ENCODE measurements at regions not wholly inside any gene's neighbourhood (a gene's known extent, or its start where the extent isn't known, plus 50 kb on each side); places are given as distances from the start of the nearest gene placed in this dataset.

DNA sequence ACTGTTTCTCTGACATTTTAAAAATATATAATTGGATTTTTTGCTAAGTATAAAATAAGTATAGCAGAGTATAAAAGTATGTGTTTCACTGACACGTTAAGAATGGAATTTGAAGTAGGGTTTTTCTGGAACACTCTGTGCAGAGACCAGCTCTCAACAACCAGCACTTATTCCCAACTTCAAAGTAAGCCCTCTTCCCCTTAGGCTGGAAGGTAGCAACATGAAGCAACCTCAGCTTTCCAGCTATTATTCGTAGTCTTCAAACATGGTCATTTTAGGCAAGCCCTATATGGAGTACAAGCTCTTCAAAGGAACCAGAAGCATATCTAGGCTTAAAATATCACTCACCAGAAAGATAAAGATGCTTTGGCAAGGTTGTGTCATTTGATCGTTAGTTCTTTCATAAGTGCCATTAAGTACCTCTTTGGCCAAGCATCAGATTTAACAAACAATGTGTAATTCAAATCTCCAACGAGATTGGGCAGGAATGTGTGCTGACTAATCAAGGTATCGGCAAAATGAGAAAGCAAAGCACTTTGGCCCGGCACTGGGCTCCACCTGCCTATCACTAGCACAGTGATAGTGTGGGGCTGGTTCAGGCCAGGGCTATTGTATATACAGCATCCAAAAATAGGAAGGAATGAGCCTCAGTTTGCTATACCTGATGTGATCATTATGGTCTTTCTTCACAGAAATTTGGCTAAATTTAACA lies 95.9 kb upstream of the FREM2 start:
- ATAC-seq (no peak), DNase-seq (ENCODE audit: low read depth, low spot score) (no peak)
- no TSS peak for BruUV-seq (replicated peaks)
- in situ Hi-C loops (cut with HindIII; ENCODE audit: low pct_unique_long_range_greater_than_20kb, low sequenced_read_pairs) = no loop called here
- H3K36me3 ChIP-seq (ENCODE audit: control insufficient read depth, insufficient read depth, low read length) = no peaks in the 10 kb centered on the region
- H3K27me3 ChIP-seq (ENCODE audit: control insufficient read depth, insufficient read depth, low read length) = no peaks in the 10 kb centered on the region
- H3K4me1 ChIP-seq (ENCODE audit: control insufficient read depth, insufficient read depth, low read length) = no peaks in the 10 kb centered on the region
- H3K9me3 ChIP-seq (ENCODE audit: control insufficient read depth, insufficient read depth, low read depth, low read length) = no peaks in the 10 kb centered on the region
- TF ChIP-seq SIN3A (IDR thresholded peaks at IDR 0.05; ENCODE audit: borderline replicate concordance, insufficient read depth, low read depth, low read length) (no peak), TCF7L2 (IDR thresholded peaks at IDR 0.05; ENCODE audit: low read depth, low read length) (no peak), POLR2AphosphoS5 (IDR thresholded peaks at IDR 0.05; ENCODE audit: low read depth, low read length) (no peak)
- TF ChIP-seq, protein P1, sequence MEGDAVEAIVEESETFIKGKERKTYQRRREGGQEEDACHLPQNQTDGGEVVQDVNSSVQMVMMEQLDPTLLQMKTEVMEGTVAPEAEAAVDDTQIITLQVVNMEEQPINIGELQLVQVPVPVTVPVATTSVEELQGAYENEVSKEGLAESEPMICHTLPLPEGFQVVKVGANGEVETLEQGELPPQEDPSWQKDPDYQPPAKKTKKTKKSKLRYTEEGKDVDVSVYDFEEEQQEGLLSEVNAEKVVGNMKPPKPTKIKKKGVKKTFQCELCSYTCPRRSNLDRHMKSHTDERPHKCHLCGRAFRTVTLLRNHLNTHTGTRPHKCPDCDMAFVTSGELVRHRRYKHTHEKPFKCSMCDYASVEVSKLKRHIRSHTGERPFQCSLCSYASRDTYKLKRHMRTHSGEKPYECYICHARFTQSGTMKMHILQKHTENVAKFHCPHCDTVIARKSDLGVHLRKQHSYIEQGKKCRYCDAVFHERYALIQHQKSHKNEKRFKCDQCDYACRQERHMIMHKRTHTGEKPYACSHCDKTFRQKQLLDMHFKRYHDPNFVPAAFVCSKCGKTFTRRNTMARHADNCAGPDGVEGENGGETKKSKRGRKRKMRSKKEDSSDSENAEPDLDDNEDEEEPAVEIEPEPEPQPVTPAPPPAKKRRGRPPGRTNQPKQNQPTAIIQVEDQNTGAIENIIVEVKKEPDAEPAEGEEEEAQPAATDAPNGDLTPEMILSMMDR (IDR thresholded peaks at IDR 0.05) = no peak
- TF ChIP-seq, protein P2, sequence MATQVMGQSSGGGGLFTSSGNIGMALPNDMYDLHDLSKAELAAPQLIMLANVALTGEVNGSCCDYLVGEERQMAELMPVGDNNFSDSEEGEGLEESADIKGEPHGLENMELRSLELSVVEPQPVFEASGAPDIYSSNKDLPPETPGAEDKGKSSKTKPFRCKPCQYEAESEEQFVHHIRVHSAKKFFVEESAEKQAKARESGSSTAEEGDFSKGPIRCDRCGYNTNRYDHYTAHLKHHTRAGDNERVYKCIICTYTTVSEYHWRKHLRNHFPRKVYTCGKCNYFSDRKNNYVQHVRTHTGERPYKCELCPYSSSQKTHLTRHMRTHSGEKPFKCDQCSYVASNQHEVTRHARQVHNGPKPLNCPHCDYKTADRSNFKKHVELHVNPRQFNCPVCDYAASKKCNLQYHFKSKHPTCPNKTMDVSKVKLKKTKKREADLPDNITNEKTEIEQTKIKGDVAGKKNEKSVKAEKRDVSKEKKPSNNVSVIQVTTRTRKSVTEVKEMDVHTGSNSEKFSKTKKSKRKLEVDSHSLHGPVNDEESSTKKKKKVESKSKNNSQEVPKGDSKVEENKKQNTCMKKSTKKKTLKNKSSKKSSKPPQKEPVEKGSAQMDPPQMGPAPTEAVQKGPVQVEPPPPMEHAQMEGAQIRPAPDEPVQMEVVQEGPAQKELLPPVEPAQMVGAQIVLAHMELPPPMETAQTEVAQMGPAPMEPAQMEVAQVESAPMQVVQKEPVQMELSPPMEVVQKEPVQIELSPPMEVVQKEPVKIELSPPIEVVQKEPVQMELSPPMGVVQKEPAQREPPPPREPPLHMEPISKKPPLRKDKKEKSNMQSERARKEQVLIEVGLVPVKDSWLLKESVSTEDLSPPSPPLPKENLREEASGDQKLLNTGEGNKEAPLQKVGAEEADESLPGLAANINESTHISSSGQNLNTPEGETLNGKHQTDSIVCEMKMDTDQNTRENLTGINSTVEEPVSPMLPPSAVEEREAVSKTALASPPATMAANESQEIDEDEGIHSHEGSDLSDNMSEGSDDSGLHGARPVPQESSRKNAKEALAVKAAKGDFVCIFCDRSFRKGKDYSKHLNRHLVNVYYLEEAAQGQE (IDR thresholded peaks at IDR 0.05; ENCODE audit: insufficient read depth in 1 of 2, low read depth in 2 of 2, low read length in 1 of 2) = no peak
- ChIA-PET CTCF (no interaction called here), POLR2A (no interaction called here)
- H3K27ac ChIP-seq (ENCODE audit: low read length) = no peak overlapping the region
- H3K4me3 ChIP-seq (ENCODE audit: low read depth in 2 of 2, low read length in 2 of 2) = no peak overlapping the region
- intact Hi-C loops (cut with micrococcal nuclease; ENCODE audit: unreplicated experiment) = no loop called here

DNA sequence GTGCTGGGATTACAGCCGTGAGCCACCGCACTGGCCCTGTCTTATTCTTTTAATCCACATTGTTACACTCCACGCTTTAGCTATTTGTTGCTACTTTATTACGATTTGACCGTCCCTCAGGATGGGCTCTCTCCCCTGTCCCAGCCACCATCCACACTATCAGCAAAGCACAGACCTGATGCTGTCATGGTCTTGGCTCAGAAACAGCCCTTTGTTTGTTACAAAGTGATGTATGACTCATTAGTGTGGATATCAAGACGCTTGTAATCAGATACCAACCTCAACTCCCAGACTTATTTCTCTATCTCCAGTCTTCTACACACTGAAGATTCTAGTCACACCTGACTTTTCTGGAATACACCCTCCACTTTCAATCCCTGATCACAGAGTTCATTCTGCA lies 84.6 kb upstream of the FREM2 start:
- Histone ChIP-seq H3K4me1 (ENCODE audit: control insufficient read depth, insufficient read depth, low read length) (no peaks in the 10 kb centered on the region), H3K27ac (ENCODE audit: low read length) (no peak overlapping the region), H3K9me3 (ENCODE audit: control insufficient read depth, insufficient read depth, low read depth, low read length) (no peaks in the 10 kb centered on the region), H3K27me3 (ENCODE audit: control insufficient read depth, insufficient read depth, low read length) (no peaks in the 10 kb centered on the region), H3K4me3 (ENCODE audit: low read depth in 2 of 2, low read length in 2 of 2) (no peak overlapping the region), H3K36me3 (ENCODE audit: control insufficient read depth, insufficient read depth, low read length) (no peaks in the 10 kb centered on the region)
- BruUV-seq (replicated peaks) = no TSS peak
- intact Hi-C loops (cut with micrococcal nuclease; ENCODE audit: unreplicated experiment) = no loop called here
- no peak for ATAC-seq
- in situ Hi-C loops (cut with HindIII; ENCODE audit: low pct_unique_long_range_greater_than_20kb, low sequenced_read_pairs) = no loop called here
- TF ChIP-seq SIN3A (IDR thresholded peaks at IDR 0.05; ENCODE audit: borderline replicate concordance, insufficient read depth, low read depth, low read length) (no peak), POLR2AphosphoS5 (IDR thresholded peaks at IDR 0.05; ENCODE audit: low read depth, low read length) (no peak), TCF7L2 (IDR thresholded peaks at IDR 0.05; ENCODE audit: low read depth, low read length) (no peak)
- TF ChIP-seq, protein P1 (IDR thresholded peaks at IDR 0.05) = no peak
- TF ChIP-seq, protein P2 (IDR thresholded peaks at IDR 0.05; ENCODE audit: insufficient read depth in 1 of 2, low read depth in 2 of 2, low read length in 1 of 2) = no peak
- ChIA-PET CTCF (no interaction called here), POLR2A (no interaction called here)
- DNase-seq (ENCODE audit: low read depth, low spot score) = no peak
